ENCODE measurements at regions not wholly inside any gene's neighbourhood (a gene's known extent, or its start where the extent isn't known, plus 50 kb on each side); places are given as distances from the start of the nearest gene placed in this dataset.

- H3K36me3 ChIP-seq (ENCODE audit: insufficient read depth, low read length): no peaks in the 10 kb centered on the region
- DNase-seq (ENCODE audit: insufficient read length, low spot score, missing footprints): no peak
- H3K4me2 ChIP-seq (ENCODE audit: insufficient read depth, low read length): no peak overlapping the region
- no peaks in the 10 kb centered on the region for H3K27me3 ChIP-seq (ENCODE audit: insufficient read depth, low read length)
- TF ChIP-seq CTCF (IDR thresholded peaks at IDR 0.05; ENCODE audit: extremely low read depth, low read depth, low read length): no peak
- no peaks in the 10 kb centered on the region for H3K79me2 ChIP-seq (ENCODE audit: insufficient read depth, low read length)
- no peak overlapping the region for H3K4me3 ChIP-seq (ENCODE audit: insufficient read depth, low read length)
- H3K4me1 ChIP-seq (ENCODE audit: insufficient read depth, low read length): no peaks in the 10 kb centered on the region
- H2AFZ ChIP-seq (ENCODE audit: low read length): no peak overlapping the region
- H3K27ac ChIP-seq (ENCODE audit: low read depth, low read length): no peak overlapping the region
- no peaks in the 10 kb centered on the region for H3K9me3 ChIP-seq (ENCODE audit: low read depth, low read length)
- no peaks in the 10 kb centered on the region for H4K20me1 ChIP-seq (ENCODE audit: insufficient read depth, low read length)
These were observed 81.5 kb upstream of the ATP11B start for GRCh38 chr3:182711853-182712252.

- Histone ChIP-seq H3K36me3 (ENCODE audit: insufficient read depth, low read length) (no peaks in the 10 kb centered on the region), H3K27ac (ENCODE audit: low read depth, low read length) (no peak overlapping the region), H3K9me3 (ENCODE audit: low read depth, low read length) (no peaks in the 10 kb centered on the region), H3K79me2 (ENCODE audit: insufficient read depth, low read length) (no peaks in the 10 kb centered on the region), H3K27me3 (ENCODE audit: insufficient read depth, low read length) (no peaks in the 10 kb centered on the region), H3K4me1 (ENCODE audit: insufficient read depth, low read length) (no peaks in the 10 kb centered on the region), H3K4me3 (ENCODE audit: insufficient read depth, low read length) (no peak overlapping the region), H3K4me2 (ENCODE audit: insufficient read depth, low read length) (no peak overlapping the region), H2AFZ (ENCODE audit: low read length) (no peak overlapping the region), H4K20me1 (ENCODE audit: insufficient read depth, low read length) (no peaks in the 10 kb centered on the region)
- no peak for TF ChIP-seq CTCF (IDR thresholded peaks at IDR 0.05; ENCODE audit: extremely low read depth, low read depth, low read length)
- DNase-seq (ENCODE audit: insufficient read length, low spot score, missing footprints): no peak
These were observed 80.2 kb upstream of the ATP11B start for GRCh38 chr3:182713111-182713510.

- Histone ChIP-seq H4K20me1 (ENCODE audit: insufficient read depth, low read length) (no peaks in the 10 kb centered on the region), H3K4me1 (ENCODE audit: insufficient read depth, low read length) (no peaks in the 10 kb centered on the region), H3K36me3 (ENCODE audit: insufficient read depth, low read length) (no peaks in the 10 kb centered on the region), H3K9me3 (ENCODE audit: low read depth, low read length) (no peaks in the 10 kb centered on the region), H3K27me3 (ENCODE audit: insufficient read depth, low read length) (no peaks in the 10 kb centered on the region), H3K4me2 (ENCODE audit: insufficient read depth, low read length) (no peak overlapping the region), H3K79me2 (ENCODE audit: insufficient read depth, low read length) (no peaks in the 10 kb centered on the region), H2AFZ (ENCODE audit: low read length) (no peak overlapping the region), H3K27ac (ENCODE audit: low read depth, low read length) (no peak overlapping the region), H3K4me3 (ENCODE audit: insufficient read depth, low read length) (no peak overlapping the region)
- DNase-seq (ENCODE audit: insufficient read length, low spot score, missing footprints): peak; percentile 83
- TF ChIP-seq CTCF (IDR thresholded peaks at IDR 0.05; ENCODE audit: extremely low read depth, low read depth, low read length): peak; percentile 60
These were observed 79.4 kb upstream of the ATP11B start for GRCh38 chr3:182713743-182714517.

GRCh38 chr3:182715006-182715405, 78.3 kb upstream of the ATP11B start:
- Histone ChIP-seq H3K79me2 (ENCODE audit: insufficient read depth, low read length) (no peaks in the 10 kb centered on the region), H3K36me3 (ENCODE audit: insufficient read depth, low read length) (no peaks in the 10 kb centered on the region), H3K27me3 (ENCODE audit: insufficient read depth, low read length) (no peaks in the 10 kb centered on the region), H4K20me1 (ENCODE audit: insufficient read depth, low read length) (no peaks in the 10 kb centered on the region), H3K9me3 (ENCODE audit: low read depth, low read length) (no peaks in the 10 kb centered on the region), H3K4me2 (ENCODE audit: insufficient read depth, low read length) (no peak overlapping the region), H3K27ac (ENCODE audit: low read depth, low read length) (no peak overlapping the region), H3K4me3 (ENCODE audit: insufficient read depth, low read length) (no peak overlapping the region), H3K4me1 (ENCODE audit: insufficient read depth, low read length) (no peaks in the 10 kb centered on the region), H2AFZ (ENCODE audit: low read length) (peak overlapping the region; percentile 47)
- no peak for TF ChIP-seq CTCF (IDR thresholded peaks at IDR 0.05; ENCODE audit: extremely low read depth, low read depth, low read length)
- no peak for DNase-seq (ENCODE audit: insufficient read length, low spot score, missing footprints)
